Natural killer cell (primary cell): ENCODE measurements at regions not wholly inside any gene's neighbourhood (a gene's known extent, or its start where the extent isn't known, plus 50 kb on each side); places are given as distances from the start of the nearest gene placed in this dataset.

Experiments
- ATAC-seq, 3 donors: fragments of 150-1000 bp in 2 of 3; fragments of 200-7000 bp in 1 of 3; cut with Tn5 transposase; 1 replicate in 1 of 3; 2 replicates in 2 of 3; pipeline ENCODE4 v1.10.0; 2021; ENCODE audit warnings: mild to moderate bottlenecking in 2 of 3, moderate library complexity in 2 of 3
- DNase-seq, 2 donors: peaks; one replicate each; pipeline versions ENCODE4 v3.0.0 to v3.0.0-alpha.2; 2013 to 2021; ENCODE audit warnings: mixed read lengths in 1 of 2
- H3K27ac ChIP-seq: one replicate; pipeline ENCODE4 v1.5.1; 2013; ENCODE audit warnings: mild to moderate bottlenecking, low read length
- H3K27me3 ChIP-seq: one replicate; pipeline ENCODE4 v1.6.1; 2013; ENCODE audit warnings: low read length; ENCODE audit not compliant: control insufficient read depth, insufficient read depth
- H3K36me3 ChIP-seq: one replicate; pipeline ENCODE4 v1.6.1; 2013; ENCODE audit warnings: low read length; ENCODE audit not compliant: control insufficient read depth, insufficient read depth
- H3K4me1 ChIP-seq: one replicate; pipeline ENCODE4 v1.6.1; 2013; ENCODE audit warnings: low read length; ENCODE audit not compliant: control insufficient read depth, insufficient read depth
- H3K4me3 ChIP-seq: one replicate; pipeline ENCODE4 v1.5.1; 2013; ENCODE audit warnings: low read length
- H3K9me3 ChIP-seq: one replicate; pipeline ENCODE4 v1.6.1; 2013; ENCODE audit warnings: low read length; ENCODE audit not compliant: control insufficient read depth, insufficient read depth
- H3K27ac Mint-ChIP-seq, 2 donors: one replicate each; pipeline ENCODE4 v1.8.0; 2022; ENCODE audit warnings: mild to moderate bottlenecking in 2 of 2, mixed read lengths in 2 of 2, moderate library complexity in 1 of 2
- H3K27me3 Mint-ChIP-seq, 2 donors: one replicate each; pipeline ENCODE4 v1.8.0; 2022; ENCODE audit warnings: low read depth in 2 of 2, mixed read lengths in 2 of 2
- H3K36me3 Mint-ChIP-seq: one replicate; pipeline ENCODE4 v1.8.0; 2022; ENCODE audit warnings: mixed read lengths
- H3K4me1 Mint-ChIP-seq, 2 donors: one replicate each; pipeline ENCODE4 v1.8.0; 2022; ENCODE audit warnings: mixed read lengths in 2 of 2
- H3K4me3 Mint-ChIP-seq: one replicate; pipeline ENCODE4 v1.8.0; 2022; ENCODE audit warnings: mild to moderate bottlenecking, moderate library complexity, mixed read lengths
- H3K9me3 Mint-ChIP-seq, 2 donors: one replicate each; pipeline ENCODE4 v1.8.0; 2022; ENCODE audit warnings: mixed read lengths in 2 of 2
- WGBS: methylation state at CpG from one replicate; pipeline ENCODE4 v1.1.7; 2013; ENCODE audit warnings: missing lambda C conversion rate; ENCODE audit not compliant: insufficient coverage; 5-methylcytosine and 5-hydroxymethylcytosine counted together
- intact Hi-C: fragments of 100-400 bp; cut with micrococcal nuclease; formaldehyde crosslinking; loops from one replicate; pipeline ENCODE4 v1.14.2; 2022
- TF ChIP-seq, protein P1 (sequence below): fragments of 200-600 bp; IDR thresholded peaks from one replicate; pipeline ENCODE4 v1.8.0; 2022; ENCODE audit warnings: antibody characterized with exemption

DNA sequence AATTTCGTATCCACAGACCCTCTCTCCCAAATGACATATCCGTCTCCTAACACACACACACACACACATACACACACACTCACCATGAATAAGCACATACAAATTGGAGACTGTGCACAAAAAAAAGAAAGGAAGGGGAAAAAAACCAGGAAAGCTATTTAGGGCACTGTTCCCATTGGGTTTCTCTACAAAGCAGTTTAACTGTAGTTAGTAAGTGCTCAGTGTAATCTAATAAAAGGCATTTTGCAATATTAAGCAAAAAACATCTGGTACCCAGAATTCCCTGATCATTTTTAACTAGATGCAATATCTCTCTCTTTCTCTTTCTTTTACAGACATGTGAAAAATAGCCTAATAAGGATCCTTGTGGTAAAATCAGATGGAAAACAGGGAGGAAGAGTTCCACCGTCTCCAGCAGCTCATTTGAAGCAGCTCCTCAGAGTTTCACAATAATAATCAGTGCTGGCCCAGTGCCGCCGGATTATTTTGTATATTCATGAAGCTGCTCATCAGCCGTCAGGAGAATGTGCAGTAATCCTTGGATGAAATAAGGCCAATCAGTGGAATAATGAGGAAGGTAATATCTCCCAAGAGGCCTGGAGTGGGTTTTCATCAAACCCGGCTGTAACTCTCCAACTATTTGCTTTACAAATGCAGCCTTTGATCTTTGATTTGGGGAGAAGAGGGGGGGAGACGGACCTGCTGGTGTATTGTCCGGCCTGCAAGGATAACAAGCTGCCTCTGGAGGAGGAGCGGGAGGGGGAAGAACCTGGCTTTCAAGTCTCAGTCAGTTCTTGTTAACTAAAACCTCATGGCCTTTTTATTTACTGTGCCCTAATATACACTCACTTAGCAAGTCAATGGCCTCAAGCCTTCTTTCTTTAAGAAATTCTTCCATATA is 227.6 kb upstream of the SMIM21 start:
- 93% methylated on average over 10 of the region's 10 CpGs for WGBS
- Mint-ChIP-seq H3K27me3 (peaks cover 0 to 3% of the 10 kb centered on the region in 2 donors), H3K4me1 (peaks cover 0 to 5% of the 10 kb centered on the region in 2 donors), H3K9me3 (peaks cover 0 to 5% of the 10 kb centered on the region in 2 donors), H3K27ac (no peak overlapping the region), H3K4me3 (no peak overlapping the region), H3K36me3 (no peaks in the 10 kb centered on the region)
- intact Hi-C loops: no loop called here
- Histone ChIP-seq H3K27me3 (no peaks in the 10 kb centered on the region), H3K4me3 (no peak overlapping the region), H3K4me1 (no peaks in the 10 kb centered on the region), H3K9me3 (no peaks in the 10 kb centered on the region), H3K27ac (no peak overlapping the region), H3K36me3 (no peaks in the 10 kb centered on the region)
- TF ChIP-seq, protein P1, sequence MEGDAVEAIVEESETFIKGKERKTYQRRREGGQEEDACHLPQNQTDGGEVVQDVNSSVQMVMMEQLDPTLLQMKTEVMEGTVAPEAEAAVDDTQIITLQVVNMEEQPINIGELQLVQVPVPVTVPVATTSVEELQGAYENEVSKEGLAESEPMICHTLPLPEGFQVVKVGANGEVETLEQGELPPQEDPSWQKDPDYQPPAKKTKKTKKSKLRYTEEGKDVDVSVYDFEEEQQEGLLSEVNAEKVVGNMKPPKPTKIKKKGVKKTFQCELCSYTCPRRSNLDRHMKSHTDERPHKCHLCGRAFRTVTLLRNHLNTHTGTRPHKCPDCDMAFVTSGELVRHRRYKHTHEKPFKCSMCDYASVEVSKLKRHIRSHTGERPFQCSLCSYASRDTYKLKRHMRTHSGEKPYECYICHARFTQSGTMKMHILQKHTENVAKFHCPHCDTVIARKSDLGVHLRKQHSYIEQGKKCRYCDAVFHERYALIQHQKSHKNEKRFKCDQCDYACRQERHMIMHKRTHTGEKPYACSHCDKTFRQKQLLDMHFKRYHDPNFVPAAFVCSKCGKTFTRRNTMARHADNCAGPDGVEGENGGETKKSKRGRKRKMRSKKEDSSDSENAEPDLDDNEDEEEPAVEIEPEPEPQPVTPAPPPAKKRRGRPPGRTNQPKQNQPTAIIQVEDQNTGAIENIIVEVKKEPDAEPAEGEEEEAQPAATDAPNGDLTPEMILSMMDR: no peak
- DNase-seq: no peak
- ATAC-seq: no peak

DNA sequence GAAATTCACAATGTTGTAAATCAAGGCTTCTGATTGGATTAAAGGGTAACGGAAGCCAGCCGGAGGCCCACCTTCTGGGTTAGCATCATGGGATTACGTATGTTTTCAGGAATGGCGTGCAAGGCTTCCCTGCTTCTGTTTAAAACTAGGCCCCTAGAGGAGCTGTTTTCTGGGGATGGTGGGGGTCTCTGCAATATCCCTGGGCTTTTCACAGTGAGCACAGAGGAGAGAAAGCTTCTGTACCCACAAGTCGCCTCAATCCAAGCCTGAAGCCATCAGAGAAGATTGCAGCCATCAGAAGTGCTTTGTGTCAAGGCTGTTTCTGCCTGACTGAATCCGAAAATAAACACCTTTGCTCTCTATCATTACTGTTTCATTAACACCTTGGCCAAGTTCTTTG is 226.9 kb upstream of the SMIM21 start:
- intact Hi-C loops: no loop called here
- no peaks in the 10 kb centered on the region for H3K36me3 Mint-ChIP-seq
- H3K9me3 Mint-ChIP-seq: peaks cover 0 to 5% of the 10 kb centered on the region in 2 donors
- no peaks in the 10 kb centered on the region for H3K36me3 ChIP-seq
- H3K4me3 Mint-ChIP-seq: no peak overlapping the region
- H3K4me1 Mint-ChIP-seq: peaks cover 0 to 5% of the 10 kb centered on the region in 2 donors
- no peaks in the 10 kb centered on the region for H3K9me3 ChIP-seq
- WGBS: 91% methylated on average over 6 of the region's 6 CpGs
- H3K27me3 Mint-ChIP-seq: peaks cover 0 to 3% of the 10 kb centered on the region in 2 donors
- no peaks in the 10 kb centered on the region for H3K27me3 ChIP-seq
- no peak overlapping the region for H3K4me3 ChIP-seq
- TF ChIP-seq, protein P1: no peak
- DNase-seq (no peak), ATAC-seq (no peak)
- H3K4me1 ChIP-seq: no peaks in the 10 kb centered on the region
- H3K27ac ChIP-seq: no peak overlapping the region
- no peak overlapping the region for H3K27ac Mint-ChIP-seq

DNA sequence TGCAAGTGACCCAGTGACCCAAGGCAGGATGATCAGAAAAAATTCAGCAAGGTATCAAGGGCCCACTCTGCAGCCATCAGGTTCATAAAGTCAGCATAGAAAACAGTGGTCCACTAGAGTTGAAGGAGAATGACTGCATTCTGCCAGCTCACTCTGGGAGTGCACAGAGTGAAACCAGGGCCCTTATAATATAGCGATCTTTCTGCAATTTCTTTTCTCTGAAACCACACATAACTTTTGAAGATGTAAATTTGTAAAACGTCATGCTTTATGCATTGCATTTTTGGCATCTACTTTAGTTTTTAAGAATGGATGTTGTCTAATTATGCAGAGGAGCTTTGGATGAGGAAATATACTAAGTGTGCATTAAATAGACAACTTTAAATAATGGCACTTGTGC is 225.0 kb upstream of the SMIM21 start:
- no peaks in the 10 kb centered on the region for H3K36me3 Mint-ChIP-seq
- WGBS: 100% methylated on average over 1 of the region's 2 CpGs
- intact Hi-C loops: no loop called here
- DNase-seq: no peak
- Histone ChIP-seq H3K27ac (no peak overlapping the region), H3K4me1 (no peaks in the 10 kb centered on the region), H3K36me3 (no peaks in the 10 kb centered on the region), H3K27me3 (no peaks in the 10 kb centered on the region), H3K9me3 (no peaks in the 10 kb centered on the region), H3K4me3 (no peak overlapping the region)
- TF ChIP-seq, protein P1: no peak
- no peak overlapping the region for H3K27ac Mint-ChIP-seq
- no peak overlapping the region for H3K4me3 Mint-ChIP-seq
- H3K27me3 Mint-ChIP-seq: no peaks in the 10 kb centered on the region
- H3K9me3 Mint-ChIP-seq: peaks cover 0 to 6% of the 10 kb centered on the region in 2 donors
- H3K4me1 Mint-ChIP-seq: peaks cover 0 to 5% of the 10 kb centered on the region in 2 donors
- ATAC-seq: no peak
